HUDEP-2 (cell line): ENCODE measurements at regions not wholly inside any gene's neighbourhood (a gene's known extent, or its start where the extent isn't known, plus 50 kb on each side); places are given as distances from the start of the nearest gene placed in this dataset.

ENCODE experiments used
- DNase-seq, 76 experiments: peaks; one replicate each; lab custom pipeline; 2025; ENCODE audit not compliant: unreplicated experiment in 76 of 76; lab: John Stamatoyannopoulos, UW

- DNase-seq: no peak
These were observed 258.3 kb upstream of the ZPLD1 start for GRCh38 chr3:102176333-102177050.

- DNase-seq: no peak
These were observed 257.6 kb upstream of the ZPLD1 start for GRCh38 chr3:102177075-102177755.

DNA sequence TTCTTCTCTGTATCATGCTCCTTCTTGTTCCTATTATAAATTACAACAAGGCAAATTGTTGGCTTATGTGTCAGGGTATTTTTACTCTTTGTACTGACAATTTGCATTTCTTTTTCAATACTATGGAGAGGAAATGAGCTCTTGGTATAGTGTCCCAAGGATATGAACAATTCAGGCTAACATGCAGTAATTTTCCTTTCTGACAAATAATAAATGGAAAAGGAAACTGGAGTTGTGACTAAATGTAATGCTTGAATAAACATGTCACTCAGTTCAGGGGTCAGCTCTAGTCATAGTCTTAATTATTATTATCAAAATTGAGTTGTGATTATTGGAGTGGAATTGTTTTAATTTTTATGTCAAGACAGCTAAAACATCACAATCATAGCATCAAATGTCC, 256.0 kb upstream of the ZPLD1 start:
- no peak for DNase-seq

DNA sequence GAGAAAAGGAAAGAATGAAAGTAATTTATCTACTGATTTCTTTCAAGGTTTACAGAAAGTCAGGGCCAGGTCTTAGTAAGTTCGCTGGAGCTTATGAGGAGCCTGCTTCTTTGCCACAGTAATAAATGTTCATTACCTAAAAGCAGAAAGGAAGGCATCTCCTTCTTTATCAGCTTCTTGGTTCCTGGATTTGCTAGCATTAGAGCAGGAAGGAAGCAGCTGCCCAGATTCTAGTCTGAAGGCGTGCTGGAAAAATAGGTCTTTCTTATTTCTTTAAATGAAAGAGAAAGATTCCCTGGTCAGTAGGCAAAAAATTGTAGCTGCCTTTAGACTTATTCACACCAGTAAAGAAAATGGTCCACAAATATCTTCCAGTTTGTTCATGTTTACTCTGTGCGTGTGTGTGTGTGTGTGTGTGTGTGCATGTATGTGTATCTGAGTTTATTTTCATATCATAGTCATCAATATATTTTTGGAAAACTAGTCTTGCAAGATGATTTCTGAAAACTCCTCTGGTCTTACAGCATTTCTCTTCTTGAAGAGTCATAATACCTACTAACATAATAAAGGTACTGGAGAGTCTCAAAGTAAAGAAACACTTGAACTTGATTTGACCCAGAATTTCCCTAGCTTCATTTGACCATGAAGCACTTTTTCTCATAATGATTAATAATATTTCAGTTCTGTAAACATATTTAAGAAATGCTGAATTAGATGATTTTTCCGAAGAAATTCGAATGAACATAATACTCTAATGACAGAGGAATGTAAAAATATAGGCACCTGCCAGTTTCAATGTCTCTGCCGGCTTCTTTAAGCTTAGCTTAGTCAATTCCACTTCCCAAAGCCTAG, 255.3 kb upstream of the ZPLD1 start:
- no peak for DNase-seq

DNA sequence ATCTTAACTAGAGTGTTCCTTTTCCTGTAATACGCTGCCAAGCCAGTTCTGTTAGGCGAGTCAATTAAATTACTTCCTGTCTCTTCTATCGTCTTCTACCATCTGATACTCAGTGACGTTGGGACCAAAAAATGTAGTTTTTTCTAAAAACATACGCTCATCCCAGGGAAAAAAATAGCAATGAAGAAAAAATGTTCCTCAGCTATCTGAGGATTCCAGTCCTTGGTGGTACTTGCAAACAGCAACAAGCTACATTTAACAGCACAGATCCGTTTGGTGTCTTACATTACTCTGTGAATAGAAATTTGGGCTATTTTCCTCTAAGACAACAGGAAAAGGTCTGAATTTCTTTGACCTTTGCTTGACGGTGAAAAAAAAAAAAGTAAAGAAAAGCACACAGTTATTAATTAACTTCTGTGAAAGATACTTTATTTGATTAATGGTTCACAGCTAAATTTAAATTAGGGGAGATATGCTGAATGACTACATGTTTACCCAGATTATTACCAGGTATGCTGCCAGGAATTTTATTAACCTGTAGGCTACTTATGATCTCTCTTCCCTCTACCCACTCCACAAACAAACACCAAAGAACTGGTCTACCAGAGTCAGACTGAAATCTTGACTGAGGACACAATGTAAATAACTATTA, 254.4 kb upstream of the ZPLD1 start:
- peak in 1 of 76 experiments; percentile 12 for DNase-seq

- DNase-seq: peak in 2 of 76 experiments; percentile 9 to 26
These were observed 253.5 kb upstream of the ZPLD1 start for GRCh38 chr3:102181175-102181920.

- peak in 72 of 76 experiments; percentile 8 to 90 (median 61) for DNase-seq
These were observed 252.7 kb upstream of the ZPLD1 start for GRCh38 chr3:102182162-102182561.

- no peak for DNase-seq
These were observed 251.6 kb upstream of the ZPLD1 start for GRCh38 chr3:102183186-102183585.

- DNase-seq: no peak
These were observed 251.2 kb upstream of the ZPLD1 start for GRCh38 chr3:102183623-102184022.

DNA sequence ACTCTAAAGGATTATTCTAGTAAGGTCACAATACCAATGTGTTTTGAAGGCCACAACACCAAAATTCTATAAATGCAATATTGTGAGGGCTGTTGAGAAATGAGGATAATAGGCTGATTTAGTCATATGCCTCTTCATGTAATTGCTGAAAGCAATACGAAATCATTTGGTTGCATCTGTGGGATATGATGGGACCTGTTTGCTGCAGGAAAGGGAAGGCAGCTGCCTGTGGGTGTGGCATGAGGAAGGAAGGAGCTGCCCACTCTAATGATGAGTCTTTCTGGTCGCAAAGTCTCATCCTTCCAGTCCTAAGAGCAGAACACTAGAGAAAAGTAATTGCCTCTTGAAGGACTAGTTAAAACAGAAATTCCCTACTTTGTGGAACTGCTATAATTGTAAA, 245.3 kb upstream of the ZPLD1 start:
- DNase-seq: no peak

GRCh38 chr3:102189956-102190723, 244.7 kb upstream of the ZPLD1 start:
- DNase-seq: no peak

GRCh38 chr3:102192575-102192974, 242.2 kb upstream of the ZPLD1 start:
- no peak for DNase-seq

- DNase-seq: no peak
These were observed 241.6 kb upstream of the ZPLD1 start for GRCh38 chr3:102193255-102193654.

DNA sequence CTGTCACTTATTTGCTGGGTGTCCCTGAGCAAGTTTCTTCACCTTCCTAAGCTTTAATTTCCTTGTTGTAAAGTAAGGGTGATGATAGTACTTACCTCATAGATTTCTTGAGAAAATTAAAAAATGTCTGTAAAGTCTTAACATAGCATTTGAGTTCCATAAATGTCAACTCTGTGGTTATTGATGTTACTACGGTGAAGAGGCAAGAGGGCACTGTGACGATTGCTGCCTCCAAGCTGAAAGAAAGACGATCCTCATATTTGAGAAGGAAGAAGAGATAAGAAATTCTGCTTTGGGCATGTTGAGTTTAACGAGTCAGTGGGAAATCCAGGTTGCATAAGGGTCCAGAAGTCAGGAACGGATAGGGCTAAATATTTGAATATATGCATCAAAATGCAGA, 240.8 kb upstream of the ZPLD1 start:
- no peak for DNase-seq

DNA sequence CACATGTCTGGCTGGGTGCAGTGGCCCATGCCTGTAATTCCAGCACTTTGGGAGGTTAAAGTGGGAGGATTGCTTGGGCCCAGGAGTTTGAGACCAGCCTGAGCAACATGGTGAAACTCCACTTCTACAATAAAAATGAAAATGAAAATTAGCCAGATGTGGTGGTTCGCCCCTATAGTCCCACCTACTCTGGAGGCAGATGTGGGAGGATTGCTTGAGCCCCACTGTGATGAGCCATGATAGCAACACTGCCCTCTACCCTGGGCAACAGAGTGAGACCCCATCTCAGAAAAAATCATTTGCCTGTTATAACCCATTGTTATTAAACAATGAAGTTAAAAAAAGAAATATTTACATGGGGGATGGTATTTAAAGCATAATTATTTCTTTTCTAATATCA, 240.1 kb upstream of the ZPLD1 start:
- no peak for DNase-seq

GRCh38 chr3:102195198-102195948, 239.4 kb upstream of the ZPLD1 start:
- DNase-seq: no peak

GRCh38 chr3:102200126-102200525, 234.7 kb upstream of the ZPLD1 start:
- no peak for DNase-seq

DNA sequence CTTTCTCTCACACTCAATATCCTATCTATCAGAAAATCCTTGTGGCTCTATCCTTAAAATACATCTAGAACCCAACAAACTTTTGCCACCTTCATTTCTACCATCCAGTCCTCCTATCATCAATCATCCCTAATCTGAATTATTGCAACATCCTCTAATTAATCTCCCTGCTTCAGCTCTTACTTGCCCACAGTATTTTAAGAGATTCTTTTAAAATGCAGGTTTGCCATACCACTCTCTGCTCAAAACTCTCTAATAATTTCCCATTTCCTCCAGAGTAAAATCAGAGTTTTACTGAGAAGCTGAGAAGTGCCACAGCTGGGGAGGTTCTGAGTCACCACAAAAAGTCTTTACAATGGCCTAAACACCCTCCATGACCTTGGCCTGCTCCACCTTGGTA, 234.3 kb upstream of the ZPLD1 start:
- no peak for DNase-seq

- DNase-seq: no peak
These were observed 229.2 kb upstream of the ZPLD1 start for GRCh38 chr3:102205647-102206046.
